ENCODE measurements at regions not wholly inside any gene's neighbourhood (a gene's known extent, or its start where the extent isn't known, plus 50 kb on each side); places are given as distances from the start of the nearest gene placed in this dataset.
"Not testable (repeated sequence)": the region's sequence is repeated elsewhere in the genome, so short reads cannot be mapped to it uniquely, and the experiment has no call there.

DNA sequence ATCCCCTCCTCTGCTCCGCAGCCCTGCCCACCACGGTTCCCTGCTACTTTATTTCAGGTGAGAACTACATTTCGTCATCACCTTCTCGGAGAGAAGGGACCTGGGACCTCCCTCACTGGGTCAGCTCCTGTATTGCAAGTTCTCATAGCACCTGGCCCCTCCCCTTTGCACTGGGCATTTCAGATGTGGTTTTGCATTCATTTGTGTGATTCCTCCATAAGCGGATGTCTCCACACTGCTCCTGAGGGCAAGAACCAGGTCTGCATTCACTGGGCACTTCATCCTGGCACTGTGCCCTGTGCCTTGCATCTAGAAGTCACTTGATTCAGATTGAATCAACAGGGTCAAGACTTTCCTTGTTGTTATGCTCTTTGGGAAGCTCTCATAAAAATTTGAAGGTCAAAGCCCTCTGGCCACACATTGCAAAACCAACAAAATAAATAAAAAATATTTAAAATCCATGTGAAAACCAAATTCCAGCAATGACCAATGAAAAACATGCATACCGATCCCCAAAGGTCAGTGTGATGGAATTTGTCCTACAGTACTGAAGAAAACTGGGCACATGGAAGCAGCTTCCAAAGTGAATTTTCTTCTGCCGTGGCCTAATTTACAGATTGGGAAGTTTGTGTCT lies 89.1 kb upstream of the F13A1 start:
- no peak for DNase-seq
- in situ Hi-C loops (cut with HindIII; ENCODE audit: low pct_ligation_motif_present, low pct_unique_long_range_greater_than_20kb, low sequenced_read_pairs): no loop called here

DNA sequence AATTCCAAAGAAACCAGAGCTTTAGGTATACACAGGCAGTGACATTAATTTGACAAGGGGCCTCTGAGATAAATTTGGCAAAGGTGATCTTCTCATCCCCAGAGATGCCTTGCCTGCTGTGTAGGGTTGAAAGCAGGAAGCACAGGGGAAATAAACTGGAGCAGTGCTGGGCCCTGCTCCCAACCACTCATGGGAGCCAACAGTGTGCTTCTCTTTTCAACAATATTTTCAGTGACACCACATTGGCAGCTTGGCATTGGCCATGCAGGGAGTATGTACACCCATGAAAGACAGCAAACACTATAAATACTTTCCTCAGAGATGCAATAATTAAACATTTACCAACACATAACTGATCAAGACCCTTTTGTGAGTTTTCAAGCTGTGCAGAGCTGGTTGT lies 90.7 kb upstream of the F13A1 start:
- DNase-seq: no peak
- in situ Hi-C loops (cut with HindIII; ENCODE audit: low pct_ligation_motif_present, low pct_unique_long_range_greater_than_20kb, low sequenced_read_pairs): no loop called here

DNA sequence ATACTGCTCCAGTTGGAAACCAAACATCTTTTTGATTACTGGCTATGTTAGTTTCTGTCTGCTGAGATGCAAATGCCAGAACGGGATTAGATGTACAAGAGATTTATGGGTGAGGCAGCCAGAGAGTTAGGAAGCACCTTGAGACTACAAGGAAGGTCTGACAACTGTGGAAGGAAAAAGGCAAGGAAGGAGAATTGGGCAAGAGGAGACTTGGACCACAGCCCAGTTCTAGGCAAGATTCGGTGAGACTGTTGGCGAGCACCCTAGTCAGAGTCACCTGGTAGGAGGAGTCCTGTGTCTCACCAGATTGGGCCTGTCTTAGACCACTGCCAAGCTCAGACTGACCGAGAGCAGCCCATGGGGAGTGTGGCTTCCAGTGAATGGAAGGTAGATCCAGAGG lies 91.8 kb upstream of the F13A1 start:
- in situ Hi-C loops (cut with HindIII; ENCODE audit: low pct_ligation_motif_present, low pct_unique_long_range_greater_than_20kb, low sequenced_read_pairs): no loop called here
- no peak for DNase-seq

DNA sequence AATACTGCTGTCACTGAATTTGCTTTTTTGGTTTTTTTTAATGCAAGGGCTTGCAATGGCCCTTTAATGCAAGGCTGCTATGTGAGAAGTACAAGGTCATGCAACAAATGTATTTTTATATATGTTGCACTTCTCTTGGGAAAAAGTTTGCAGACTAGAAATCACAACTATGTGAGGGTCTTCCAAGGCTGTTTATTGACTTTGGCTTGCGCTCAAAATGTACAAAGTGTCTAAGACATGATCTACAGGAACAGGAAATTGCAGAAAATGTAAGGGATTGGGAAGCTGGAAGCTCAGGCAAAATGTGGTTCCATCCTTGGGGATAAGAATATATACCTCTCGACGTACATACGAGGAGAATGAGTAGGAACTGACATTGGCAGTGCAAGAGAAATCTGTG lies 92.2 kb upstream of the F13A1 start:
- in situ Hi-C loops (cut with HindIII; ENCODE audit: low pct_ligation_motif_present, low pct_unique_long_range_greater_than_20kb, low sequenced_read_pairs): no loop called here
- DNase-seq: no peak

DNA sequence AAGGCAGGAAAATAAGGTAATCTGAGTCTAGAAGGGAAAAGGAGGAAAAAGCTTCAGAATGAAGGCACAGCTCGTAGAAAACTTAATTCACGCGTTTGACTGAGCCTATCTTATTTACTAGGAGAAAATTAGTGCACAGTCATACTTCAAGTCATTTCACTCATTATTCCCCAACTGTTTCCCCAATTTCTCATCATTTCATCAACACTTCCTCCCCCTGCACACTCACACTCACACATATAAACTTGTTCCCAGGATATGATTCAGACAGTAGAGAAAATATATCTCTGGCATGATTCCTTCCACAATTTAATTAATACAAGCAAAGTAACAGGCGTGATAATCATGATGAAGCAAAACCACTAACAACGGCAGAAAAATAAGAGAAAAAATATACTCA lies 94.5 kb upstream of the F13A1 start:
- in situ Hi-C loops (cut with HindIII; ENCODE audit: low pct_ligation_motif_present, low pct_unique_long_range_greater_than_20kb, low sequenced_read_pairs): no loop called here
- DNase-seq: no peak

DNA sequence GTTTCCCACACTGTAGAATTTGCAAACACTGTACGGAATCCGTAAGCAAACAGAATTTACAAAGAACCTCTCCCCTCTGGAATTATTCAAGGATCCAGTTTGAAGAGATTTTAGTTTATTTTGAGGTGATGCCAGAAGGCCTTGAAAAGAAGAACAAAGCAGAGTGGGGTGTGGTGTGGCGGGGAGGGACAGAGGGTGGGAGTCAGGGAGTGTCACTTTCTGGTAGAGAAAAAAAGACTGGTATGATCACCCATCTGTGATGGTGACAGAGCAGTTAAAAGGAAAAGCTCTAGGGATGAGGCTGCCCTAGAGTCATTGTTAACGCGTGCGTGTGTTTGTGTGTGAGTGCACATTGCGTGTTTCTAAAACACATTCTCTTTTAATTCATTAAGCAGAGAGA lies 97.0 kb upstream of the F13A1 start:
- in situ Hi-C loops (cut with HindIII; ENCODE audit: low pct_ligation_motif_present, low pct_unique_long_range_greater_than_20kb, low sequenced_read_pairs): no loop called here
- no peak for DNase-seq

DNA sequence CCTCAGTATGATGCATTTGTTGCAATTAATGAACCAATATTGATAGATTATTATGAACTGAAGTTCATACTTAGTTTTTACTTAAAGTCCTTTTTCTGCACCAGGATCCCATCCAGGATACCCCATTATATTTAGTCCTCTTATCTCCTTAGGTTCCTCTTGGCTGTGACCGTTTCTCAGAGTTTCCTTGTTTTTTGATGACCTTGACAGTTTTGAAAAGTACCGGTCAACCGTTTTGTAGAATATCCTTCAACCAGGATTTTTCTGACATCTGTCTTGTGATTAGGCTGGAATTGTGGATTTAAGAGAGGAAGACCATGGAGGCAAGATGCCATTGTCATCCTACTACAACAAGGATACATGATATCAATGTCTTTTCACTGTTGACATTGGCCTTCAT lies 98.0 kb upstream of the F13A1 start:
- DNase-seq: no peak
- in situ Hi-C loops (cut with HindIII; ENCODE audit: low pct_ligation_motif_present, low pct_unique_long_range_greater_than_20kb, low sequenced_read_pairs): no loop called here

DNA sequence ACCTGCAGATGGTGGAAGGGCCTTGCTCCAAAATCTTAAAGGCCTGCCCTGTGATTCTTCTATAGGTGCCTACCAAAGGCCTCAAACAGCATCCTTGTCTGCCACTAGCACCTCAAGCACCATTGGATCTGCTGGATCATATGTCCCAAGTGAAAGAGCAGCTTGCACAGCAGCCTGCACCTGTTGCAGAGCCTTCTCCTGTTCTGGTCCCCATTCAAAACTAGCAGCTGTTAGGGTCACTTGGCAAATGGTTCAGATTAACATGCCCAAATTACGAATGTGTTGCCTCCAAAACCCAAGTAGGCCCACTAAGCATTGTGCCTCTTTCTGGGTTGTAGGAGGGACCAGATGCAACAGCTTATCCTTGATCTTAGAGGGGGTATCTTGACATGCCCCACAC lies 99.6 kb upstream of the F13A1 start:
- DNase-seq: no peak
- in situ Hi-C loops (cut with HindIII; ENCODE audit: low pct_ligation_motif_present, low pct_unique_long_range_greater_than_20kb, low sequenced_read_pairs): no loop called here

DNA sequence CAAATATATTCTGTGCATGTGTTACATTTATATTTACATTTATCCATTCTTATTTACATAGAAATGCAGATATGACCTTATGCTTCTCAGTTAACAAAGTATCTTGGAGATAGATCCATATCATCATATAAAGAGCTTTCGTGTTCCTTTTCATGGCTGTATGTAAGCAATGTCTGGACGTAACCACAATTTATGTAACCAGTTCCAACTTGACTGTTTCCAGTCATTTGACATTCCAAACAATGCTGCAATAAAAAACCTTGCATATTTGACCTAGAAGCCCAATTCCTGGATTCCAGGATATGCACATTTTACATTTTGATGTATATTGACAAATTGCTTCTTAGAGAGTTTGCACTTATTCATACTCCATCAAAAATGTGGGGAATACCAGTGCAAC lies 113.7 kb upstream of the F13A1 start:
- in situ Hi-C loops (cut with HindIII; ENCODE audit: low pct_ligation_motif_present, low pct_unique_long_range_greater_than_20kb, low sequenced_read_pairs): no loop called here
- no peak for DNase-seq

DNA sequence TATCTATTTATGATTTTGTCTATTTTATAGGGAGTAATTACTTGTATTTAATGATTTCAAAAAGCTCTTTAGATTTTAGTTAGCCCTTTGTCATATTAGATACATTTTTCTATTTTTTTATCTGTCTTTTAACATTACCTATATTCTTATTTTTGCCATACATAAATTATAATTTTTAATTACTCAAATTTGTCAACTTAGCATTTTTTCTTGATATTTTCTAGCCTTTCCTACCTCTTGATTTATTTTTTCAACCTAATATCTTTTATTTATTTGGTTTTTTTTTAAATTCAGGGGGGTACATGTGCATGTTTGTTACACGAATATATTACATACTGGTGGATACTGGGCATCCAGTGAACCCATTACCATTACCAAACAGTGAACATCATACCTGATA lies 114.3 kb upstream of the F13A1 start:
- no peak for DNase-seq
- in situ Hi-C loops (cut with HindIII; ENCODE audit: low pct_ligation_motif_present, low pct_unique_long_range_greater_than_20kb, low sequenced_read_pairs): no loop called here

DNA sequence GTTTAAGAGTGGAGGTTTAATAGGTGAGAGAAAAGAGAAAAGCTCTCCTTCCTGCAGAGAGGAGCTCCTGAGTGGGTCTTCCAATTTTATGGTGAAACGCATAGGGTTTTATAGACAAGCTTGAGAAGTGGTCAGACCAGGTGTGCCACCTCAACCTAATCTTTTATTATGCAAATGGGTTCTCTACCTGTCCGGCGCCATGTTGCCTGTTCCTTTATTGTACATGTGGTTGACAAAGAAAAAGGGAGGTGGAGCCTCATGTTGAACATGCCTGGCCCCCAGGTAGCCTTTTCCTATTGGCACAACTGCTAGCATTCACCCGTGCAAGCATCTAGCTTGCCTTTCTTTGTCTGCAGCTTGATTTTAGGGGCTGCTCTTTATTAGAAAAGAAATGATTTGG lies 115.9 kb upstream of the F13A1 start:
- in situ Hi-C loops (cut with HindIII; ENCODE audit: low pct_ligation_motif_present, low pct_unique_long_range_greater_than_20kb, low sequenced_read_pairs): no loop called here
- no peak for DNase-seq

DNA sequence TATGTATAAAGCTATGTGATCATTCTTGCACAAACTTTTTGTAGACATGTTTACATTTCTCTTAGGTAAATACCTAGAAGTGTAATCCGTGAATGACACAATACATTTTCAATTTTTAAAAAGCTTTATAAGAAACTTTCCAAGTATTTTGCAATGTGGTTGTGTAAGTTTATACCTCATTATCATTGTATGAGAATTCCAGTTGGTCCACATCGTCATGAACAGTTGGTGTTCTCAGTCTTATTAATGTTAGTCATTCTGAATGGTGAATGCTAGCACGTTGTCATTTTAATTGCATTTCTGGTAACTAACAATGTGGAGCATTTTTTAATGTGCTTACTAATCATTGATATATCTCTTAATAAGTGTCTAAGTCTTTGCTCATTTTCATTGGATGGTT lies 116.5 kb upstream of the F13A1 start:
- no peak for DNase-seq
- in situ Hi-C loops (cut with HindIII; ENCODE audit: low pct_ligation_motif_present, low pct_unique_long_range_greater_than_20kb, low sequenced_read_pairs): no loop called here

DNA sequence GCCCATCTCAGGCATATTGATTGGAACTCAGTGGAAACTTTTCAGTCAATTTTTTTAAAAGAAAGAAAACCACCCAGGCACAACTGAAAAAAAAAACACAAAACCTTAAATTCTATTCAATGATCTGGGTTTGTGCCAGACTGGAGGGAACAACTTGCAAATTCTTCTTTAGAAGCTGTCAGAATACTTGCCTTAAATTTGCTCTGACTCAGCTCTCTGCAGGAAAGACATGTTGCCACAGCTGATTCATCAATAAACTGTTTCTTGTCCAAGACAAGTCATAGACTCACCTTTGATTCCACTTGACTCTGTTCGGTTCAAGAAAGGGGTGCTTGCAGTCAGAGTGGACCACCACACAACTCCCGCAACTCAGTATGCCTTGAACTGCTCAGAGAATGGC lies 117.8 kb upstream of the F13A1 start:
- in situ Hi-C loops (cut with HindIII; ENCODE audit: low pct_ligation_motif_present, low pct_unique_long_range_greater_than_20kb, low sequenced_read_pairs): no loop called here
- no peak for DNase-seq

DNA sequence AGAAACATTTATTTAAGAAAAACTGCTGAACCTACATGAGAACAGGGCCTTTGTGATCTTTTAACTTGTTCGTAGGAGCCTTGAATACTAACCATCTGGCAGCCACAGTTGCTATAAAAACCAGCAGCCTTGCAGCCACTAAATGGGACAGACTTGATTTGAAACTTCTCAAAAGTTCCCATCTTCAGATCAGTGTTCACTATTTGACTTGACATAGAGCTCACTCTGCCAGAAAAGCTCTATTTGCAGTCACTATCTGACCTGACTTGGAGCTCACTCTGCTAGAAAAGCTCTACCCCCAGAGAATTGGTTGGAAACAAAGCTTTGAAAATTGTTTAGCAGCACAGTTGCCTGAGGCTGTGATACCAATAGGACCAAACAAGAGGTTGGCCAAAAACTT lies 119.3 kb upstream of the F13A1 start:
- DNase-seq: no peak
- in situ Hi-C loops (cut with HindIII; ENCODE audit: low pct_ligation_motif_present, low pct_unique_long_range_greater_than_20kb, low sequenced_read_pairs): no loop called here

DNA sequence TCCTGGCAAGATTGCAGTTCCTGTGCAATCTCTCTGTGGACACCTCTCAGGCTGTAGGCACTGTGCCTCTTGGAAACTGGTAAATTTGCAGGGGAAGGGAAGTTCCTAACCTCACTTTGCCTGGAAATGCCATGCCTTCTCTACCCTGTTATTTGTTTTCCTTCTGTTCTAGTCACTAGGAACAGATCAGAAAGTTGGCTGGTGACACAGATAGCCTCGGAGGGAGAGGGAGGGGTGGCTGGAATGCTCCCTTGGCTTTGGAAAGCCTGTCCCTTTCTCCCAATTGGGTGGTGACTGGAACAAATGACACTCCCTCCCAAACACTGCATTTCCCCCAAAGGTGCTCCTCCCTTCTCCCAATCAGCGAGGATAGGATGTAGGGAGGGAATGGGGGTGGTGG lies 131.5 kb upstream of the F13A1 start:
- no peak for DNase-seq
- in situ Hi-C loops (cut with HindIII; ENCODE audit: low pct_ligation_motif_present, low pct_unique_long_range_greater_than_20kb, low sequenced_read_pairs): no loop called here

DNA sequence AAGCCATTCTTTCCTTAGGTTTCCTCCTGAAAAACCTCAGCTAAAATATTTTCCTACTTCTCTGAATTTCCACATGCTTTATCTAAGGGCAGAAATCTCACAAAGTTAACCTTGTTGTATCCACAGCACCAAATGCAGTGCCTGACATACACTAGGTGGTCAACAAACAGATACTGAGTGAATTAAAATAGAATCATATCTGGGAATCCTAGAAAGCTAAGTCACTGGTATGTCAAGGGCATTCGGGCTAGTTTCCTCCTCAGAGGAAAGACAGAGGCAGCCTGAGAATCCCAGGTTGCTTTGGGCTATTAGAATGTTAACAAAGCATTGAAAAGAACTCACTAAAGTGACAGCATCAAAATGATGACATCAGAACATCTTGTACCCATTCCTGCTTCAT lies 132.7 kb upstream of the F13A1 start:
- no peak for DNase-seq
- in situ Hi-C loops (cut with HindIII; ENCODE audit: low pct_ligation_motif_present, low pct_unique_long_range_greater_than_20kb, low sequenced_read_pairs): no loop called here

DNA sequence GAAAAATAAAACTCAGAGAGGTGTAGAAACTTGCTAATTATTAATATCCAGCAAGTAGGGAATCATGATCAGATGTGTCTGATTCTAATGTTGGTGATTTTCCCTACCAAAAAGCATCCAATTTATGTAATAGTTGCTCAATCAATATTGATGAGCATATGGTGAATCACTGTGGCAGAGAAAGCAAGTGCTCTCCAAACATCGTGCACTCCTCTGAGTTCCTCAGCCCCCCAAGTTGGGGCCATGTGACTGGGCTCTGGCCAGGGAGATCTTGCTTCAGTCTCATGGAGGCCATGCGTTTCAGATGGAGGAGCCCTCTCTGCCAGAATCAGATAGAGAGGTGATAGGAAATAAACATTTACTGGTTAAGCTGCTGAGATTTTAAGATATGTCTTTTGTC lies 133.2 kb upstream of the LY86 start:
- in situ Hi-C loops (cut with HindIII; ENCODE audit: low pct_ligation_motif_present, low pct_unique_long_range_greater_than_20kb, low sequenced_read_pairs): no loop called here
- no peak for DNase-seq

DNA sequence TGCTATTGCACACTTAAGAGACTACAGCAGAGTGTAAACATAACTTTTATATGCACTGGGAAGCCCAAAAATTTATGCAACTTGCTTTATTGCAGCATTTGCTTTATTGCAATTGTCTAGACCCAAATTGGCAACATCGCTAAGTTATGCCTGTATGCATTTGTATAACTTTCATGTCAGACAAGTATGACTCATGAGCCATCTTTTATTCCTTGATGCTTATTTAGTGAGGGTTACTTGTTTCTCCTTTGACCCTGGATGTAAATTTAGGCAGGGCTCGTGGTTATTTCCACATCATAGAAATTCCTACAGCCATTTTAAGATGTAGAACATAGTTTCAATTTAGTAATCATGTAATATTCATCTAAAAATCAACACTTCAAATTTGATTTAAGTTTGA lies 130.3 kb upstream of the LY86 start:
- no peak for DNase-seq
- in situ Hi-C loops (cut with HindIII; ENCODE audit: low pct_ligation_motif_present, low pct_unique_long_range_greater_than_20kb, low sequenced_read_pairs): no loop called here

DNA sequence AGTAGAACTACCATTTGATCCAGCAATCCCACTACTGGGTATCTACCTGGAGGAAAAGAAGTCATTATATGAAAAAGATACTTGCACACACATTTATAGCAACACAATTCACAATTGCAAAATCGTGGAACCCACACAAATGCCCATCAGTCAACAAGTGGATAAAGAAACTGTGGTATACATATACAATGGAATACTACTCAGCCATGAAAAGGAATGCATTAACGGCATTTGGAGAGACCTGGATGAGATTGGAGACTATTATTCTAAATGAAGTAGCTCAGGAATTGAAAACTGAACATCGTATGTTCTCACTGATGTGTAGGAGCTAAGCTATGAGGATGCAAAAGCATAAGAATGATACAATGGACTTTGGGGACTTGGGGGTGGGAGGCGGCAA lies 128.6 kb upstream of the LY86 start:
- DNase-seq; in situ Hi-C loops (cut with HindIII; ENCODE audit: low pct_ligation_motif_present, low pct_unique_long_range_greater_than_20kb, low sequenced_read_pairs): not testable (repeated sequence)

DNA sequence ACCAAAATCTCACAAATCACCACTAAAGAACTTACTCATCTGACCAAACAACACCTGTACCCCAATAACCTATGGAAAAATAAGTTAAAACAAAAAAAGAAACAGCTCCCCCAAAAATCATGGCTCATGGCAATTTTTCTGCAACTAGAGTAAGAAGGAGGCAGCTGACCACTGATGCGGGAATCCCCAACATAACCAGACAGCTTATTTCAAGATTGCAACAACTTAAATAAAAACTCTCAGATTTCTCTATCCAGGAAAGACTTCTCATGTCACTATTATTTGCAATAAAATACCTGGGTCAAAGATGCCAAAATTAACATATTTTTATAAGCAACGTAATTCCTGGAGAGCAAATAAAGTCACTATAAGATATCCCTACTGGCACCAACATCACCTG lies 128.1 kb upstream of the LY86 start:
- no peak for DNase-seq
- in situ Hi-C loops (cut with HindIII; ENCODE audit: low pct_ligation_motif_present, low pct_unique_long_range_greater_than_20kb, low sequenced_read_pairs): no loop called here

DNA sequence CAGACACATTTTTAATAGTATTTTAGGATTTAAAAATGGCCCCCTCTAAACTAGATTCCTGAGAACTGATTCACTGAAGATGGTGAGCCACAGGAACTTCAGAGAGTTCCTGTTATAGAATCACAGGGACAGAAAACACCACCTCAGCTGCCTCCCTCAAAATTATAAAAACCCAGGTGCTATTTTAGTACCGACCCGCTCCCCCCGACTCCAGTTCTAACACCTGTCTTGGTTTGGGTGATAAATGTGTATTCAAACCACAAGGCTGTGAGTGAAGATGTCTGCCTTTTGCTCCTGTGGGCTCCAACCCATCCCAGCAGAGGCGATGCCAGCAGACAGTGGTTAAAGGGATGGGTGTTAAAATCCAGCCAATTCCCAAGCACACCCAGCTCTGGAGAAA lies 127.4 kb upstream of the LY86 start:
- in situ Hi-C loops (cut with HindIII; ENCODE audit: low pct_ligation_motif_present, low pct_unique_long_range_greater_than_20kb, low sequenced_read_pairs): no loop called here

More for the DNA sequence above, 127.4 kb upstream of the LY86 start:
- no peak for DNase-seq
